GM20000 (cell line): ENCODE measurements at regions not wholly inside any gene's neighbourhood (a gene's known extent, or its start where the extent isn't known, plus 50 kb on each side); places are given as distances from the start of the nearest gene placed in this dataset.

Experiments
- DNase-seq: peaks from one replicate; pipeline ENCODE4 v3.0.0; 2012; ENCODE audit warnings: low spot score
- CTCF ChIP-seq: IDR thresholded peaks from 2 replicates; pipeline ENCODE4 v1.5.1; 2012; ENCODE audit warnings: mild to moderate bottlenecking, control low read depth; ENCODE audit errors: extremely low read depth, missing control alignments

DNA sequence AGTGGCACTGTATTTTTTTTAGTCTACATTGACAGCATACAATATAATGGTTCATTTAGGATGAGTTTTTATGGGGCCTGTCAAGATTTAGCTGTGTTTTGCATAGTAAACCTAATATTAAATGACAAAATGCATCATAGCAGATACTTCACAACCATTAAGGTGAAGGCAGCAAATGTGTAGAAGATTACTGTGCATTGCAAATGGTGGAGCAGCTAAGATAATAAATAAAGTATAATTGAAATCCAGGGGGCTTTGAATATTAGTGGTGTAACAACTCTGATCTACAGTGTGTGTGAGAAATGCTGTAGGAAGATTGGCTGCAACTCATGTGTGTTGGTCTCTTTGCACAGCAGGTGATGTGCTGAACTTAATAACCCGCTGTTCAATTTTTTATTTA, 801.9 kb upstream of the CITED2 start:
- no peak for TF ChIP-seq CTCF

GRCh38 chr6:140175486-140175885, 801.0 kb upstream of the CITED2 start:
- DNase-seq = no peak

More for the DNA sequence above, 801.9 kb upstream of the CITED2 start:
- no peak for DNase-seq

GRCh38 chr6:140174524-140174923, 800.1 kb upstream of the CITED2 start:
- no peak for DNase-seq
- no peak for TF ChIP-seq CTCF

More at GRCh38 chr6:140175486-140175885, 801.0 kb upstream of the CITED2 start:
- TF ChIP-seq CTCF = no peak

GRCh38 chr6:140168365-140168764, 793.9 kb upstream of the CITED2 start:
- DNase-seq = no peak
- no peak for TF ChIP-seq CTCF

- DNase-seq = no peak
- no peak for TF ChIP-seq CTCF
Measured at GRCh38 chr6:140160909-140161308, 786.5 kb upstream of the CITED2 start.

DNA sequence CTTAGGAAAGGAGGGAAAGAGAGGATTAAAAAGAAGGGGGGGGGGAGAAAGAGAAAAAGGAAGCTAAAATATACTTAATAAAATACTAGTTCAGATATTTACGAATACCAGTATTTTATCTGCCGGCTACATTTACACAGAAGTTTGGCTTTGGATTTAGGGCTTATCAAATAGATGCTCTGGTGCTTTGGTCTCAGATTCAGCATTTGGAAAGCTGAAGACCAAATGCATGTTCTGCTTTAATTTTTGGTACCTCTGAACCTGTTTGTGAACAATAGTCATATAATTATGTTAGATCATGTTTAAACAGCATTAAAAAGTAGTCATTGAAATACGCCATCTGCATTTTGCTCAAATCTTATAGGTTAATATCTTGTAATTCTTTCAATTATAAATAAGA, 786.0 kb upstream of the CITED2 start:
- DNase-seq = no peak

DNA sequence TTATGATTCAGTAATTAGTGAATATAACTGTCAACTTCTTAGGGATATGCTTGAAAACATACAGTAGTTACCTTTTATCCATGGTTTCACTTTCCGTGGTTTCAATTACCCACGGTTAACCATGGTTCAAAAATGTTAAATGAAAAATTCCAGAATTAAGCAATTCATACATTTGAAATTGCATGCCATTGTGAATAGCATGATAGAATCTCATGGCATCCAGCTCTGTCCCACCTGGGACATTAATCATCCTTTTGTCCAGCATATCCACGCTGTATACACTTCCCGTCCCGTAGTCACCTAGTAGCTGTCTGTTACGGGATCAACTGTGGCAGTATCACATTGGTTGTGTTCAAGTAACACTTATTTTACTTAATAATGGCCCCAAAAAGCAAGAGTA, 781.7 kb upstream of the CITED2 start:
- no peak for DNase-seq
- no peak for TF ChIP-seq CTCF

More for the DNA sequence above, 786.0 kb upstream of the CITED2 start:
- TF ChIP-seq CTCF = no peak
